ENCODE measurements at regions not wholly inside any gene's neighbourhood (a gene's known extent, or its start where the extent isn't known, plus 50 kb on each side); places are given as distances from the start of the nearest gene placed in this dataset.

GRCh38 chrX:63453571-63453970 lies 102.4 kb upstream of the SPIN4 start:
- dilution Hi-C loops (cut with MboI; ENCODE audit: extremely low pct_ligation_motif_present, low sequenced_read_pairs), result no loop called here
- Histone ChIP-seq H3K4me1 (ENCODE audit: control insufficient read depth, extremely low read depth, insufficient read depth, low read length) (no peaks in the 10 kb centered on the region), H3K27ac (ENCODE audit: insufficient read depth, low read depth, low read length) (no peak overlapping the region), H3K79me2 (ENCODE audit: control insufficient read depth, insufficient read depth, low read length) (no peaks in the 10 kb centered on the region), H3K27me3 (ENCODE audit: control insufficient read depth in 2 of 2, insufficient read depth in 2 of 2, low read length in 2 of 2) (no peaks in the 10 kb centered on the region), H3K4me3 (replicated peaks in 1 of 3; ENCODE audit: insufficient read depth in 1 of 3, low read depth in 1 of 3, low read length in 3 of 3) (no peak overlapping the region), H2AFZ (ENCODE audit: low read depth, low read length) (no peak overlapping the region), H3K9me3 (replicated peaks; ENCODE audit: control insufficient read depth, insufficient read depth, low read length) (no peaks in the 10 kb centered on the region), H3K9me1 (replicated peaks; ENCODE audit: control insufficient read depth, extremely low read depth, insufficient read depth, low read length) (no peaks in the 10 kb centered on the region), H3K36me3 (ENCODE audit: control insufficient read depth in 2 of 2, extremely low read depth in 1 of 2, insufficient read depth in 2 of 2, low read length in 2 of 2) (no peaks in the 10 kb centered on the region), H4K20me1 (replicated peaks; ENCODE audit: control insufficient read depth, extremely low read depth, insufficient read depth, low read length) (no peaks in the 10 kb centered on the region), H3K9ac (replicated peaks; ENCODE audit: extremely low read depth, insufficient read depth, low read length) (no peak overlapping the region), H3K4me2 (ENCODE audit: insufficient read depth, low read length) (no peak overlapping the region)
- FAIRE-seq, result no peak
- BruUV-seq (replicated peaks), result no TSS peak
- ChIA-PET CTCF (no interaction called here), POLR2A (no interaction called here)
- DNase-seq (ENCODE audit: low read depth, low spot score), result no peak
- TF ChIP-seq MYC (IDR thresholded peaks at IDR 0.05; ENCODE audit: low read depth, low read length) (no peak), MAX (IDR thresholded peaks at IDR 0.05; ENCODE audit: insufficient read depth, insufficient read length) (no peak), CTCF (IDR thresholded peaks at IDR 0.05; ENCODE audit: extremely low read depth in 1 of 2, insufficient read depth in 1 of 2, low read depth in 1 of 2, low read length in 2 of 2) (no peak), POLR2AphosphoS5 (IDR thresholded peaks at IDR 0.05; ENCODE audit: insufficient read depth, low read depth, low read length) (no peak), POLR2A (IDR thresholded peaks at IDR 0.05; ENCODE audit: low read depth, low read length) (no peak), GATA2 (IDR thresholded peaks at IDR 0.05; ENCODE audit: insufficient read depth, insufficient read length, low read depth, low read length) (no peak), EZH2 (IDR thresholded peaks at IDR 0.05; ENCODE audit: borderline replicate concordance, low read depth, low read length, severe bottlenecking) (no peak), JUN (IDR thresholded peaks at IDR 0.05; ENCODE audit: borderline replicate concordance, insufficient read depth, insufficient read length, low read depth) (no peak), FOS (IDR thresholded peaks at IDR 0.05; ENCODE audit: borderline replicate concordance, insufficient read depth, low read length) (no peak)
- intact Hi-C loops (cut with micrococcal nuclease), result no loop called here

Measured in endothelial cell of umbilical vein (primary cell).